ENCODE measurements at regions not wholly inside any gene's neighbourhood (a gene's known extent, or its start where the extent isn't known, plus 50 kb on each side); places are given as distances from the start of the nearest gene placed in this dataset.
A peak's percentile ranks its signal among the peaks of the same experiment; 100 is the strongest.
"Not testable (repeated sequence)": the region's sequence is repeated elsewhere in the genome, so short reads cannot be mapped to it uniquely, and the experiment has no call there.

GRCh38 chr5:39559923-39560322, 135.1 kb upstream of the DAB2 start:
- no peak for DNase-seq (ENCODE audit: low read depth in 2 of 2)

GRCh38 chr5:39558541-39558940, 133.8 kb upstream of the DAB2 start:
- no peak for DNase-seq (ENCODE audit: low read depth in 2 of 2)

- DNase-seq (ENCODE audit: low read depth in 2 of 2): no peak
Measured at GRCh38 chr5:39555788-39556187, 131.0 kb upstream of the DAB2 start.

GRCh38 chr5:39547553-39548154, 122.9 kb upstream of the DAB2 start:
- peak in 1 of 2 donors; percentile 5 for DNase-seq (ENCODE audit: low read depth in 2 of 2)

GRCh38 chr5:39544941-39545340, 120.2 kb upstream of the DAB2 start:
- DNase-seq (ENCODE audit: low read depth in 2 of 2): no peak

GRCh38 chr5:39543335-39543734, 118.6 kb upstream of the DAB2 start:
- no peak for DNase-seq (ENCODE audit: low read depth in 2 of 2)

GRCh38 chr5:39542511-39543285, 117.9 kb upstream of the DAB2 start:
- DNase-seq (ENCODE audit: low read depth in 2 of 2): no peak

GRCh38 chr5:39541920-39542319, 117.1 kb upstream of the DAB2 start:
- no peak for DNase-seq (ENCODE audit: low read depth in 2 of 2)

- no peak for DNase-seq (ENCODE audit: low read depth in 2 of 2)
Measured at GRCh38 chr5:39539470-39539869, 114.7 kb upstream of the DAB2 start.

- no peak for DNase-seq (ENCODE audit: low read depth in 2 of 2)
Measured at GRCh38 chr5:39534690-39535089, 109.9 kb upstream of the DAB2 start.

- no peak for DNase-seq (ENCODE audit: low read depth in 2 of 2)
Measured at GRCh38 chr5:39533749-39534148, 109.0 kb upstream of the DAB2 start.

GRCh38 chr5:39532511-39532910, 107.7 kb upstream of the DAB2 start:
- no peak for DNase-seq (ENCODE audit: low read depth in 2 of 2)

GRCh38 chr5:39531306-39531705, 106.5 kb upstream of the DAB2 start:
- DNase-seq (ENCODE audit: low read depth in 2 of 2): no peak

- DNase-seq (ENCODE audit: low read depth in 2 of 2): no peak
Measured at GRCh38 chr5:39526914-39527477, 102.2 kb upstream of the DAB2 start.

- not testable (repeated sequence) for DNase-seq (ENCODE audit: low read depth in 2 of 2)
Measured at GRCh38 chr5:39525781-39526180, 101.0 kb upstream of the DAB2 start.

GRCh38 chr5:39525271-39525670, 100.5 kb upstream of the DAB2 start:
- no peak for DNase-seq (ENCODE audit: low read depth in 2 of 2)

GRCh38 chr5:39523821-39524220, 99.0 kb upstream of the DAB2 start:
- no peak for DNase-seq (ENCODE audit: low read depth in 2 of 2)

- DNase-seq (ENCODE audit: low read depth in 2 of 2): no peak
Measured at GRCh38 chr5:39521940-39522590, 97.3 kb upstream of the DAB2 start.

GRCh38 chr5:39521098-39521860, 96.5 kb upstream of the DAB2 start:
- DNase-seq (ENCODE audit: low read depth in 2 of 2): no peak

- no peak for DNase-seq (ENCODE audit: low read depth in 2 of 2)
Measured at GRCh38 chr5:39520232-39520572, 95.4 kb upstream of the DAB2 start.

- DNase-seq (ENCODE audit: low read depth in 2 of 2): no peak
Measured at GRCh38 chr5:39519566-39520231, 94.9 kb upstream of the DAB2 start.

- no peak for DNase-seq (ENCODE audit: low read depth in 2 of 2)
Measured at GRCh38 chr5:39519079-39519478, 94.3 kb upstream of the DAB2 start.
